Renal cortex interstitium (tissue), 11 donors: ENCODE measurements at regions not wholly inside any gene's neighbourhood (a gene's known extent, or its start where the extent isn't known, plus 50 kb on each side); places are given as distances from the start of the nearest gene placed in this dataset.

Source experiments
- DNase-seq, 11 donors: peaks; one replicate each; pipeline ENCODE4 v3.0.0-alpha.2; 2013; ENCODE audit warnings: low read depth in 9 of 11, low spot score in 4 of 11; ENCODE audit errors: extremely low read depth in 1 of 11

DNA sequence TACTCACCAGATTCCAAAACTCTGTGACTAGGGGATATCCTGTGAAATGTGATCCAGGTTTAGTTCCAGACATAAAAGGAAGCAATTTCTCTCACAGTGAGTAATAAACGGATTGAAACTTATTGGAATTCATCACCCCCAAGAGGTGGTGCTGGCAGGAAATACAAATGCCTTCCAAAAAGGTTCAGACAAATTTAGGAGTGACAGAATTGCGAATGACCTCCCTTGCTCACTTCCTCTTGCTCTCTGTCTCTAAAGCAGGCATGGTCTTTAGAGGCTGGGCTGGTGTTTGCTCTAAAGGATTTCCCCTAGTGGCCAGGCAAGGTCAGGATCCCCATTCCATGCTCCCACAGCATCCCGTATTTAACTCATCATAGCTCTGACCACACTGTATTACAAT lies 449.4 kb upstream of the PPP2R3A start:
- DNase-seq = no peak

DNA sequence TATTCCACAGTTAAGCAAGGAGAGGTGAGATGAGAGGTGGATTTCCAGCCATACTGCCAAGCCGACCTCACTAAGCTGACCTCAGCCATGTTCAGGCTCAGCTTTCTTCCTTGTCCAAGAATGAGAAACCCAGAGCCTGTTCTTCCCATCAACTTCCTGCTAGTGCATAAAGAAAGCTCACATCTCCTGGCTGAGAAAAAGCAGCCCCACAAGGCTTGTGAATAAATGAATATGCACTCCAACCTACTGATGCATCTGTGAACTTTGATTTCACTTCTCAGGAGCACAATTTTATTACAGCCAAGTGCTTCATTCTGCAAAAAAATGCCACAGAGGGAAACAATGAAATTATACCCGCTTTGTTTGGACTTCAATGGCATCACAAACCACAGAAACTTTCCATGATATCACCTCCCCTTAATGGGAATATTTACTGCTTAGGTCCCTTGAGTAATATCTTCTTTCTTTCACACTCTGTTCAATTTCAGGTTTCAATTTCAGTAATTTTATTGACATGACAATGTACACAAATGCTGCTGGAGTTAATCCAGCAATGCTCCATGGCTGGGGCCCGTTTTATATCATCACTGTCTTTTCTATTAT lies 437.0 kb upstream of the PPP2R3A start:
- DNase-seq = no peak

DNA sequence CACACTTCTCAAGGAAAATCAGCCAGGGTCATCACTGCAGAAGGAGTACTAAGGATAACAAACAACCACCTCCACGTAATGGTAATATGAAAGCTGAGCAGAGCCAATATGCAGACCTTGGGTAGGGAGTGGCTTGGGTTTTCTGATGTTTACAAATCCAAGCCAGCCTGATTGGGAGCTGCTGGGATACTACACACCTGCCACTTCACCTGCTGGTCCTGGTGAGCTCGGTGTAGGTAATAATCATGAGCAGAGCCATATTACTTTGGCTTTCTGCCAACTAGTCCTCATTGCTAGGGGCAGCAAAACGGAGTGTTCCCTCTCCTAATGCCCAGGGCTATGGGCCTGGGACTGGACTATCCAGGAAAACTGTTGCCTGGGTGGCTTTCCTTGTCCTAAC lies 433.5 kb upstream of the PPP2R3A start:
- no peak for DNase-seq

DNA sequence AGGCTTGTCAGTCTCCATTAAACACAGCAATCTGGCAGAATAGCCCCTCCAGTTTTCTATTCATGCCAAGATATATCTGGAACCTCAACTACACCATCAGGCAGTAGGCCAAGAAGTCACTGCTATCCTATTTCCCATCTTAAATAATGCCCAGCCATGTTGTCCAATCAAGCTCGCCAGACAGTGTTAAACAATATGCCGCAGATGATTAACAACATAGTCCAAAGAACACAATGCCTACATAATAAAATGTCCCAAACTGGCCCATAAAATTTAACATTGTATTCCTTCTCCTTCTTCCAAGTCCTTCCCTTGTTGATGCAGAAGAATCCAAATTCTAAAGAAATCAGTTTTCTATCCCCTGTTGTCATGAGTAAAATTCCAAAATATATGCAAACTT lies 427.4 kb upstream of the PPP2R3A start:
- no peak for DNase-seq

GRCh38 chr3:135539351-135539750 lies 426.2 kb upstream of the PPP2R3A start:
- DNase-seq = no peak

DNA sequence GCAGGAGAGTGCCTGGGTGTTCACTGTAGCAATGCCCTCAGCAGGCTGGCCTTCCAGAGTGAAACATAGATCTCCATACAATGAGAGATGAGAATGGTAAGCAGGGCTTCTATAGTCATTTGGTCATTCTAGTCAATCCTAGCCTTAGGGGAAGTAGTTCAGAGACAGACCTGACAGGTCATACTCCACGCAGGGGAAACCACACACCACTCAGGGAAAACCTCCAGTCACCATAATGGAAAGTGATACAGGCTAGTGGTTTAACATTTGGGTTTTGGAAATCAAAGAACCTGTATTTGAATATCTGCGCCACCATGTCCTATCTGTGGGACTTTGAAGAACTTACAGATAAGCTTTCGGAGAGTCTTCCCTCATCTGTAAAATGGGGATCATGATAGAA lies 425.7 kb upstream of the PPP2R3A start:
- no peak for DNase-seq

DNA sequence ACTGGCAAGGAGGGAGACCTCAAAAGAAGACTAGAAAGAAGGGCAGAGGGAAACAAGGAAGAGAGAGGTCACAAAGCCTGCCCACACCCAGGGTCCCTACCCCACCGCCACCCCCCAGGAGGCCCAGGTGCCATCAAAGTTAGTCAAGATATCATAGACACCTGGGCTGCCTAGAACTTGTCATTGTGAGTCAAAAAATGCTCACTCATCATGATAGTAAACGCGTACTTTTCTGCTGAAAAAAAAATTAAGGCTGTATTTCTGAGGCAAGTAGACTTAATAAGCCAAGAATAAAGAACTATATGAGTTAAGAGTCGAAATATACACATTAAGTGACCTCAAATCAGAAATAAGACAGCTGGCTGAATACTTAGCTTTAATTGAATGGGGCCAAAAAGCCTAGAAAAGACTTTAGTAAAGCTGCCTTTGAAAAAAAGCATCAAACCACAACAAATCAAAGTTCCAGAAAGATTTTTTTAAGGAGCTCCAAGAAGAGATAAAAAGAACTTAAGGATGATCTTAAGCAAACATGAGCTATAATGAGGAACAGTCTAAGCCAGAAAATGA lies 415.5 kb upstream of the PPP2R3A start:
- peak in 4 of 11 donors; percentile 36 to 57 (median 48) for DNase-seq

DNA sequence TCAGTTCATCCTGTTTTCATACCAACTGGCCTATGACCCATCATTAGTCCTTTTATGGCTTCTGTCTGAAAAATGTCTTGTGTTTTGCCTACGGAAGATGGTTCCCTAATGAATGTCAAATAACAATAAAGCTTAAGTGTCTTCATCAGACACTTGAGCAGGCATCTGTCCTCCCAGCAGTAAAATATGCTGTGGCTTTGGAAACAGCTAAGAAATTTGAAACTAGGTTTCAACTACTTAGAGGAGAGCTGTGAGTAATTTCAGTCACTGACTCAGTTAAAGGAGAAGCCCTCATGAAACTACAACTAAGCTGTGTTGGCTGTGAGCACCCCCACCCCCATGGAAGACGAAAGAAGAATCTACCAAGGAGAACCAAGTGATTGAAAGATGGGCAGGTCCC lies 409.4 kb upstream of the PPP2R3A start:
- peak in 9 of 11 donors; percentile 23 to 64 (median 41) for DNase-seq

DNA sequence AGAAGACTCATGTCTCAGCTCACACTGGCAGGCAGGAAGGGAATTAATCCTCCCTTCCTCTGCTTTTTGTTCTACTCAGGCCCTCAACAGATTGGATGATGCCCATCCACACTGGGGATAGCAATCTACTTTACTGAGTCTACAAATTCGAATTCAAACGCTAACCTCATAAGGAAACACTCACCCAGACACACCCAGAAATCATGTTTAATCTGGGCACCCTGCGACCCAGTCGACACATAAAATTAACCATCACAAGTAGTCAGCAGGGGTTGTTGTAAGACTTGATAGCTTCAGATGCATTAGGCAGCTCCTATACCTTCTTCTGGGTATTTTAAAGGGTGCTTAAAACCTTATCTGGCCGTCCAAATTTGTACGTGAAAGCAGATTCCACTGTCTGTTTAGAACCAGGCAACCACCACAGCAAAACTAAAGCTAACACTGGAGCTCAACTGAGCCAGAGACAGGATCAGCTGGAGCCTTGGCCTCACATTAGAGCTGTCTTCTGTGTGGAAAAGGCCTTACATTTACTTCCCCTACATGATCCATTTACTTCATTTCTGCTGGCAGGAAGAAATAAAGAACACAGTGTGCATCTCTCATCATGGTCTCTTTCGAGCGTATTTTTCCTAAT lies 407.3 kb upstream of the PPP2R3A start:
- DNase-seq = no peak

DNA sequence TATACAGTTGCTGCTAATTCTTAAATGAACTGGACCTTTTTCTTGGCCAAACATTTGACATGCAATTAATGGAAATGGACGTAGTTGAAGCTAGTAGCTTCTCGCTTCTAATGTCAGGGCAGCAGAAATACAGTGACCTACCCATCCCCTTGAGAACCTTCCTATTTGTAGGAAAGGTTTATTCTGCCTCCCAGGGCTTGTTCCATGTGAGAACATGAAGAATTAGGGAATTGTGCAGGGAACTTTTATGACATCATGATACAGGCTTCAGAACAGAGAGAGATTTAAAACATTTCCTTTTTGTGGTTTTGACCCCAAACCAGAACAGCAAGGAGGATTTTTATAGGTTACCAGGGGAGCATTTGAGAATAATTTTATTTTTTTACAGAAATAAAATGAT lies 406.6 kb upstream of the PPP2R3A start:
- no peak for DNase-seq

DNA sequence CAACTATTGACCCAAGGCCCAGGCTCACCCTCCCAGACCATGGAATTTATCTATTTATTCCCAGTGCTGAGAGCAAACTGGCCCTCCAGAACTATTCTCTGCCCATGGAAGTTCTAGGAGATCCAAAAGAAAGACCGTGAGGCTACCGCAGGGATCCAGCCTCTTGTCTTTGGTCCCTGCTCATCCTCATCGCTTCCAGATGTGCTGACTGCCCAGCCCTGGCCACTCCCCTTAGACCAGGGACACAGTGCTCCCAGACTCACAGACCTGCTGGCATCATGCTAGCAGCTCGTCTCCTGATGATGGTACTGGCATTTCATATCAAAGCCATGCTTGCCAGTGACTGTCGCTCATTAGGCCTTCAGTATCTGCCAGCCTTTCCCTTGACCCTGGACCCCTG lies 405.7 kb upstream of the PPP2R3A start:
- DNase-seq = no peak

- no peak for DNase-seq
Measured at GRCh38 chr3:135560847-135561246, 404.7 kb upstream of the PPP2R3A start.

GRCh38 chr3:135564696-135565095 lies 400.8 kb upstream of the PPP2R3A start:
- no peak for DNase-seq

DNA sequence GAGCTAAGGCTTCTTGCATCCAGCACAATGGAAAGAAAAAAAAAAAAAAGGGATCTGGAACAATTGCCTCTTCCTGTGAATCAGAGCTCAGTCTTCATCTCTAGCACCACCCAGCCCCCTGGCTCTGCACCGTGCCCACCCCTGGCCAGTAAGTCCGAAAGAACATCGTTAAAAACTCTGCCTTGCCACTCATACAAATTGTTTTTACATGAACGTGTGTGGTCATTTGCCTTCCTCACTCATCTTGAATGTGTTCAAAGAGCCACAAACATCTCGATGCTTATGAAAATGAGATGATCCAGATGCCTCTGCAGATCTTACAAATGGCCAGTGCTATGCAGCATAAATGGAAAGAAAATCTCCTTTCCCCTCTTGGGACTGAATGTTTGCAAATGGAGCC lies 400.0 kb upstream of the PPP2R3A start:
- peak in 2 of 11 donors; percentile 24 to 34 for DNase-seq

DNA sequence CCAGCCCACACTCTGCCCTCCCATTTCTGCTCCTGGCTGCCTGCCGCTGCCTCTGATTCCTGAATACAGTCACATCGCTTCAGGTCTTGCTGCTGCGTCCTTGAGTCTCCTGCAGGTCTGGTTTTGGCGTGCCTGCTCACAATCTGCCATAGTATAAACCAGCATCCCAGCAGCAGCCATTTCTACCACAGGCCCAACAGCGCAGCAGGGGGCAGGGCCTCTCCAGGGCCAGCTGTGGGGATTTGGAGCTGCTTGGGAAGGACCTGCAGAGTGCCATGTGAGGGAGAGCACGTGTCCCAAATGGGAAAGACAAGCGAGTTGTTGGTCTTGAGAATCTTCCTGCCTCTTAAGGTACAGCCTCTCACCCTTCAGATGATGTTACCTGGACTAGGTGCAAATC lies 398.3 kb upstream of the PPP2R3A start:
- DNase-seq = no peak

GRCh38 chr3:135576751-135577150 lies 388.8 kb upstream of the PPP2R3A start:
- no peak for DNase-seq

GRCh38 chr3:135581806-135582205 lies 383.7 kb upstream of the PPP2R3A start:
- DNase-seq = no peak

- DNase-seq = no peak
Measured at GRCh38 chr3:135582800-135583199, 382.7 kb upstream of the PPP2R3A start.

GRCh38 chr3:135596563-135596962 lies 369.0 kb upstream of the PPP2R3A start:
- DNase-seq = no peak

DNA sequence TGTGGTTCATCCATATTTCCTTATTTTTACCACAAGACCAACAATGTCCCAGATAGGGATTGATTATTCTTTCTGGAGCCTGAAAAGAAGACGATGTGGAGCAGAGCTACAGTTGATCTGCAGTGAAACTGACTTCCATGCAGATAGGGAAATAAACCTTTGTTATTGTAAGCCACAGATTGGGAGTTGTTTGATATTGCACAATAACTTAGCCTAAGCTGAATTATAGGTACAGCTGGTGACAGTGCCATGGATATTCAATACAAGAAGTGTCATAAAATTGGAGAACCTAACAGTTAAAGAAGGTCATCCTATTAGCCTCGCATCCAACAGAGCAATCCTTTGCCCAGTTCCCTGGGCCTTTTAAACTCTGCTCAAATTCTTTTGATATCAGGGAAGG lies 367.7 kb upstream of the PPP2R3A start:
- no peak for DNase-seq

DNA sequence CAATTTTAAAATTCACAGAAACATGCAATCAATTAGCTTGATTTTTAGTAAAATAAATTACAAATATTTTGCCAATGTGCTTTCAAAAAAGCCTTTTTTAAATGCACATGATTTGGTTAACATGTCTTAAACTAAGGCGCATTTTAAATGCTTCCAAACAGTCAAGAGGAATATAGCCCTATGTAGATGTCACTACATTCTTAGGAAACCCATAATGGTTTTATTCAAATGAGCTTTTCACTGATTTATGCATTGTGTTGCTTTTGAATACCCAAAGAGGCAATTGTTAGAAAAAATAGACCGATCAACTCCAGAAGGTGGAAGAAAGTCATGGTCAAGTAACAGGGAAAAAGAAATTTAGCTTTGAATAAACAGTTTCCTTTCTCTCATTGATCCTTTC lies 366.9 kb upstream of the PPP2R3A start:
- DNase-seq = no peak
